Peyer's patch (tissue), 4 donors: ENCODE measurements at regions not wholly inside any gene's neighbourhood (a gene's known extent, or its start where the extent isn't known, plus 50 kb on each side); places are given as distances from the start of the nearest gene placed in this dataset.

Experiments used
- DNase-seq, 3 donors: peaks; one replicate each; pipeline ENCODE4 v3.0.0-alpha.2; 2017 to 2019
- H3K27ac ChIP-seq, 4 donors: fragments of 200-600 bp; sonication (generic); one replicate each; pipeline ENCODE4 v1.5.1; 2016 to 2019
- H3K27me3 ChIP-seq, 2 donors: fragments of 200-600 bp; sonication (generic); one replicate each; pipeline ENCODE4 v1.5.1; 2019
- H3K36me3 ChIP-seq, 3 donors: fragments of 200-600 bp; sonication (generic); one replicate each; pipeline ENCODE4 v1.5.1; 2016 to 2019
- H3K4me1 ChIP-seq, 4 donors: fragments of 200-600 bp; sonication (generic); one replicate each; pipeline ENCODE4 v1.5.1; 2016 to 2019
- H3K4me3 ChIP-seq, 4 donors: fragments of 200-600 bp; sonication (generic); 1 replicate in 3 of 4; 2 replicates in 1 of 4; pipeline ENCODE4 v1.5.1; 2016 to 2019; ENCODE audit warnings: mild to moderate bottlenecking in 1 of 4
- H3K9me3 ChIP-seq, 4 donors: fragments of 200-600 bp; sonication (generic); one replicate each; pipeline ENCODE4 v1.5.1; 2016 to 2019; ENCODE audit warnings: mild to moderate bottlenecking in 1 of 4
- POLR2A ChIP-seq, 2 donors: fragments of 450-650 bp; IDR thresholded peaks; one replicate each; pipeline ENCODE4 v1.5.1; 2017; ENCODE audit warnings: antibody characterized with exemption in 2 of 2, mild to moderate bottlenecking in 2 of 2, moderate library complexity in 2 of 2
- TF ChIP-seq, protein P1 (sequence below), 6 experiments: fragments of 450-650 bp in 4 of 6; fragments of 200-600 bp in 2 of 6; sonication (generic) in 1 of 6; IDR thresholded peaks; one replicate each; pipeline ENCODE4 v1.5.1; 2017 to 2019; ENCODE audit warnings: antibody characterized with exemption in 6 of 6, mild to moderate bottlenecking in 3 of 6, moderate library complexity in 1 of 6

DNA sequence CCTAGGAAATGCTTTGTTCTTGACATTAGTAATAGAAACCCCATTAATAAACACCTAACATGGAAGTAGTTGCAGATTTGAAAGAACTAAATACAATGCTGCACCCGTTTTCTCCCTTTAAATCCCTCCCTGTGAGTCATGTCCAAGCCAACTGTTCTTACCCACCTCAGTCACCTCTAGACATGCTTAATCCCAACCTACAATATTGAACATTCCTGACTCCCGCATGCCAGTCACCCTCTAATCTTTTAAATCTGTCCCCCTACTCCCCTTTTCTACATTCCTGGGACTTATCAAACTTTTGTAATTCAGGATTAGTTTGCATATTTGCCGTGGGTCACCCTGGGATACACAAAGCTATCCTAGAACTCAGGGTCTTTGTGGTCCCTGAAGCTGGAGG, 374.6 kb downstream of the IRS1 start:
- Histone ChIP-seq H3K36me3 (no peaks in the 10 kb centered on the region), H3K4me3 (no peak overlapping the region), H3K27ac (no peak overlapping the region), H3K9me3 (no peaks in the 10 kb centered on the region), H3K27me3 (no peaks in the 10 kb centered on the region), H3K4me1 (no peaks in the 10 kb centered on the region)
- TF ChIP-seq POLR2A (IDR thresholded peaks at IDR 0.05), result no peak
- no peak for DNase-seq

GRCh38 chr2:226423498-226423960, 376.1 kb downstream of the IRS1 start:
- H3K36me3 ChIP-seq, result no peaks in the 10 kb centered on the region
- no peak overlapping the region for H3K4me3 ChIP-seq
- H3K9me3 ChIP-seq, result no peaks in the 10 kb centered on the region
- TF ChIP-seq, protein P1, sequence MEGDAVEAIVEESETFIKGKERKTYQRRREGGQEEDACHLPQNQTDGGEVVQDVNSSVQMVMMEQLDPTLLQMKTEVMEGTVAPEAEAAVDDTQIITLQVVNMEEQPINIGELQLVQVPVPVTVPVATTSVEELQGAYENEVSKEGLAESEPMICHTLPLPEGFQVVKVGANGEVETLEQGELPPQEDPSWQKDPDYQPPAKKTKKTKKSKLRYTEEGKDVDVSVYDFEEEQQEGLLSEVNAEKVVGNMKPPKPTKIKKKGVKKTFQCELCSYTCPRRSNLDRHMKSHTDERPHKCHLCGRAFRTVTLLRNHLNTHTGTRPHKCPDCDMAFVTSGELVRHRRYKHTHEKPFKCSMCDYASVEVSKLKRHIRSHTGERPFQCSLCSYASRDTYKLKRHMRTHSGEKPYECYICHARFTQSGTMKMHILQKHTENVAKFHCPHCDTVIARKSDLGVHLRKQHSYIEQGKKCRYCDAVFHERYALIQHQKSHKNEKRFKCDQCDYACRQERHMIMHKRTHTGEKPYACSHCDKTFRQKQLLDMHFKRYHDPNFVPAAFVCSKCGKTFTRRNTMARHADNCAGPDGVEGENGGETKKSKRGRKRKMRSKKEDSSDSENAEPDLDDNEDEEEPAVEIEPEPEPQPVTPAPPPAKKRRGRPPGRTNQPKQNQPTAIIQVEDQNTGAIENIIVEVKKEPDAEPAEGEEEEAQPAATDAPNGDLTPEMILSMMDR (IDR thresholded peaks at IDR 0.05), result no peak
- TF ChIP-seq POLR2A (IDR thresholded peaks at IDR 0.05), result no peak
- DNase-seq, result peak in 1 of 3 donors; percentile 51
- no peak overlapping the region for H3K27ac ChIP-seq
- no peaks in the 10 kb centered on the region for H3K4me1 ChIP-seq
- H3K27me3 ChIP-seq, result no peaks in the 10 kb centered on the region

GRCh38 chr2:226420646-226421045, 379.0 kb downstream of the IRS1 start:
- no peak overlapping the region for H3K4me3 ChIP-seq
- H3K36me3 ChIP-seq, result no peaks in the 10 kb centered on the region
- no peak for DNase-seq
- TF ChIP-seq POLR2A (IDR thresholded peaks at IDR 0.05), result no peak
- TF ChIP-seq, protein P1 (IDR thresholded peaks at IDR 0.05), result no peak
- no peaks in the 10 kb centered on the region for H3K9me3 ChIP-seq
- no peak overlapping the region for H3K27ac ChIP-seq
- no peaks in the 10 kb centered on the region for H3K4me1 ChIP-seq
- H3K27me3 ChIP-seq, result no peaks in the 10 kb centered on the region

DNA sequence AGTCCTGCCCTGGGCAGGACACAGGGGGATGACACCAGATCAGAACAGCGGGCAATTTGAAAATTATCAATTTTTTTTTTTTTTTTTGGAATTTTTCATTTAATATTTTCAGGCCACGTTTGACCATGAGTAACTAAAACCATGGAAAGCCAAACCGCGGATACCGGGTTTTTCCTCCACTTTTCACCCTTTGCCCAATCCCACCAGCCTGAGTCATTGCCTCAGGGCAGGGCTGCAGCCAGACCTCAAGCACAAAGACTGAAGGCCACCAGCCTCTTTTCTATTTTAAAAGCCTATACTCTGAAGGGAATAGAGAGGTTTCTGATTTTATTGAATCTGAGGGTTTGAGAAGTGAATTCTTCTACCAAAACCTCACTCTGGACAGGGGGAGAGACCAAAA, 381.1 kb downstream of the IRS1 start:
- Histone ChIP-seq H3K27ac (no peak overlapping the region), H3K36me3 (no peaks in the 10 kb centered on the region), H3K27me3 (no peaks in the 10 kb centered on the region), H3K4me3 (no peak overlapping the region), H3K4me1 (no peaks in the 10 kb centered on the region), H3K9me3 (no peaks in the 10 kb centered on the region)
- TF ChIP-seq POLR2A (IDR thresholded peaks at IDR 0.05), result no peak
- TF ChIP-seq, protein P1 (IDR thresholded peaks at IDR 0.05), result no peak
- no peak for DNase-seq

DNA sequence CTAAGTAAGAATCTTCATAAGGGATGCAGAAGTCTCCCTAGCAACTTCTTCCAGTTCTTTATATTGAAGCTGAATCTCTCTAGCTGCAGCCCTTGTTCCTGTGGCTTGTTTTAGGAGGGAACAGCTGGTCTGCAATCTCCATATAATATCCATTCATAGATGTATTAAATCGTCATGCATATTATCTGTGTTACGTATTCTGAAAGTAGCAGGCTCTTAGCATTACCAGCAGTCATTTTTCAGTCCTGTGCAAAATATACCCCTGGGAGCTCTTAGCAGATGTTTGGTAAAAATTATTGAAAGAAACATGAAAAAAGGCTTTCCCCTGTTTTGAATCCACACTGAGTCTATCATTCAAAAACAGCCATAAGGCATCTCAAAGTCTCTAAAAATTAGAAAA, 385.3 kb downstream of the IRS1 start:
- Histone ChIP-seq H3K9me3 (no peaks in the 10 kb centered on the region), H3K27me3 (no peaks in the 10 kb centered on the region), H3K36me3 (no peaks in the 10 kb centered on the region), H3K27ac (no peak overlapping the region), H3K4me3 (no peak overlapping the region), H3K4me1 (no peaks in the 10 kb centered on the region)
- DNase-seq, result no peak
- TF ChIP-seq, protein P1 (IDR thresholded peaks at IDR 0.05), result no peak
- TF ChIP-seq POLR2A (IDR thresholded peaks at IDR 0.05), result no peak

- Histone ChIP-seq H3K9me3 (no peaks in the 10 kb centered on the region), H3K27me3 (no peaks in the 10 kb centered on the region), H3K36me3 (no peaks in the 10 kb centered on the region), H3K4me3 (no peak overlapping the region), H3K27ac (no peak overlapping the region), H3K4me1 (no peaks in the 10 kb centered on the region)
- no peak for DNase-seq
- TF ChIP-seq, protein P1 (IDR thresholded peaks at IDR 0.05), result no peak
- no peak for TF ChIP-seq POLR2A (IDR thresholded peaks at IDR 0.05)
These were observed 386.0 kb downstream of the IRS1 start for GRCh38 chr2:226413498-226414130.
